DMS114 treated with DMSO at 0.1 percent for 48 hours (cell line): ENCODE measurements at regions not wholly inside any gene's neighbourhood (a gene's known extent, or its start where the extent isn't known, plus 50 kb on each side); places are given as distances from the start of the nearest gene placed in this dataset.

Experiments
- DNase-seq: peaks from one replicate; lab custom pipeline; 2025; ENCODE audit not compliant: unreplicated experiment; lab: John Stamatoyannopoulos, UW

DNA sequence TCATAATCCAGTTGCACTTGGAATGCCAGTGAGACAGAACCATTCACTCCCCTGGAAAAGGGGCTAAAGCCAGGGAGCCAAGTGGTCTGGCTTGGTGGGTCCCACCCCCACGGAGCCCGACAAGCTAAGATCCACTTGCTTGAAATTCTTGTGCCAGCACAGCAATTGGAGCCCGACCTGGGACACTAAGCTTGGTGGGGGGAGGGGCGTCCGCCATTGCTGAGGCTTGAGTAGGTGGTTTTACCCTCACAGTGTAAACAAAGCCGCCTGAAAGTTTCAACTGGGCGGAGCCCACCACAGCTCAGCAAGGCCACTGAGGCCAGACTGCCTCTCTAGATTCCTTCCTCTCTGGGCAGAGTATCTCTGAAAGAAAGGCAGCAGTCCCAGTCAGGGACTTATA, 200.7 kb upstream of the NPSR1 start:
- no peak for DNase-seq

DNA sequence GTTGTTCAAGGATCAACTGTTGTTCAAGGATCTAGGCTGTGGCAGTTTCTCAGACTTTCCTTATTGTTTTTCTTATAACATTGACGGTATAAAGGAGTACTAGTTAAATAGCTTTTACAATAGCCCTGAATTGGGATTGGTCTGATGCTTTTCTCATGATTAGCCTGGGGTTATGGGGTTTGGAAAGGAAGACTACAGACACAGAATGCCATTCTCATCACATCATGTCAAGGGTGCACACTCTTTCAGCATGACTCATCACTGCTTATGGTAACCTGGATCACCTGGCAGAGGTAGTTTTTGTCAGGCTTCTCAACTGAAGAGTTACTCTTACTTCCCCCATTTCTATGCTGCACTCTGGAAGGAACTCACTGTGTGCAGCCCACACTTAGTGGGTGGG, 194.2 kb upstream of the NPSR1 start:
- DNase-seq = no peak

DNA sequence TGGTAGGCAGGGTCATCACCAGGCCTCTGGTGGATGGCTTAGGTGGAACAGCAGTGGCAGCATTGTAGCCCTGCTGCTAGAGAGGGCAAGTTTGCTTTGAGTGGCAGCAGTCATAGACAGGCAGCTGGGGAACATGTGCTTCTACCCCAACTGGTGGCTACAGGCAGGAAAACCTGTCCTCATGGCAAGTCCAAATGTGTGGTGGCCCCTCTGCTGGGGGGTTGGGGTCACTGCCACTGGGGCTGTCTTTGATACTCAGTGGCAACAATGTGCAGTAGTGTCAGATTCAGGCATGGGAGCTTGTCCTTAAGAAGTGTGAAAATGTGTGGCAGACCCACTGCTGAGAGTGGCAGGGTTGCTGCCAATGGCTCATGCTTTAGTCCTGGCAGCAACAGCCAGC, 186.2 kb upstream of the NPSR1 start:
- no peak for DNase-seq

DNA sequence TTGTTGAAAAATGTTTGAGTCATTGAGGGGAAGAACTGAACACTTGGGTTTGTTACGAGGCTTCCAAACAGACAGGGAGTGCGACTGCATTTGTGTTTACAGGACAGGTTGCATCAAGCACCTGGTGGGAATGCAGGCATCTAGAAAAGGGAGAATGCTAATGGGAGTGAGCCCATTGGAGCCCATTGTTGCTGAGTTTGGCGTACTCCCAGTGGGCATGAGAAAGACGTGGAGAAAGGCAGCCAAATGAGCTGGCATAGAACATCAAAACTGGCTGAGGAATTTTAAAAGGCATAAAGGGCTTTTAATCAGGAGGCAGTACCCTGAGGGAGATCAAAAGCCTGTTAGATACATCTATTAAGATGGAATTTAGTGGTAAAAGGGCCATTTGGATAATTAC, 171.6 kb upstream of the NPSR1 start:
- DNase-seq = no peak

DNA sequence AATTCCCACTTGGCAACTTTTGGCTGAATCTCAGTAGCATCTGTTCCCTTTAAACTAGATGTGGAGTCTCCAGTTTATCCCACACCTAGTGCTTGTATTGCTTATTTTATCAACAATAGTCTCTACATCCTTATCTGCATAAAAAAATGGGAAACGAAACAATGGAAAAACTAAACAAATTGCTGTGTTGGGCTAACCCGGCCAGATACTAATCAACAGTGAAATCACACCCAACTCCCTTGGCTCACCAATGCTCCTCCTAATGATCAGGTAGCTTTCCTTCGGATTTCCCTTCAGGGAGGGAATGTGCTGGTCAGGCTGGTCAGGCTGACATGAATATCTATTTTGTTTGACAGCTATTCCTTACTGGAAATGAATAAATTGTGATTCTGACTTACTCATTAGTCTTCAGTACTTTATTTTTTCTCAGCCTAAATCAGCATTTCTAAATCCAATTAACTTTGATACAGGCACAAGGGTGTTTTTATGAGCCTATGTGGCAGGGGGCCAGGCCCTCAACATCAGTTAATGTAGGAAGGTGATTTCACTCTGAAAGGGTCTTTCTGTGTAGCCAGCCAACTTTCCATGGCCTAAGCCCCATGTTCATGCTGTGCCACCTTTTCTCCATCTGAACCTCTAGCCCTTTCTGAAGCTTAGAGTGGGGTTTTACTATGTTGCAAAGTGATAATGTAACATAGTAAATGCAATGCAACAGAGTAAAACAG, 170.5 kb upstream of the NPSR1 start:
- DNase-seq = no peak

DNA sequence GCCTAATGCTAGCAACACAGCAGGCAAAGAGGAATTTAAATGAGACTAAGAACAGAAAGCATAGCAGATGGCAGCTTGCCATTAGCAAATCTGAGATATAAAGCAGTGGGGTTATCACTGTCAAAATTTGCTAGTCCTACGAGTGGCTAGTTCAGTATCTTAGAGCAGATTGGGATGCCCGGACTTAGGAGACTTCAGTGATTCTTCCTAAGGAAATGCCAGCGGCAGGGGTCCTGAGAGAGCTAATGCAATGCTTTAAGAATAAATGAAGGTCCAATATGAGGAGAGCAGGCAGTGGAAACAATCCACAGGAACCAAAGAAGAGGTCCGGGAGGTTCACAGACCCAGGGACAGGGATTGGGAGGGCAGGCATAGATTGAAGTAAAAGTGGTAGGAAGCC, 169.3 kb upstream of the NPSR1 start:
- no peak for DNase-seq

DNA sequence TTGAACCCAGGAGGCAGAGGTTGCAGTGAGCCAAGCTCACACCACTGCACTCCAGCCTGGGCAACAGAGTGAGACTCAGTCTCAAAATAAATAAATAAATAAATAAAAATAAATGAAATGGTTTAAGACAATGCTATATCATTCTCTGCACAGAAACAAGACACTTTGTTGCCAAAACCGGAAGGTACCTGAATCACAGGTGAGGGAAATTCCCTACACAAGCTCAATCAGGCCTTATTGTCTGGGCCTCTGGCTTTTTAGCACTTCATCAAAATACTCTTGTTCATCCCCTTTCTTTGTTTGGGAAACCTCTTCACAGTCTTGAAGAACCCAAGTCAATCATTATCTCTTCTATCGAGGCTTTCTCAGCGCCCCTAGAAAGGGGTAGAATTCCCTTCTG, 166.1 kb upstream of the NPSR1 start:
- no peak for DNase-seq

DNA sequence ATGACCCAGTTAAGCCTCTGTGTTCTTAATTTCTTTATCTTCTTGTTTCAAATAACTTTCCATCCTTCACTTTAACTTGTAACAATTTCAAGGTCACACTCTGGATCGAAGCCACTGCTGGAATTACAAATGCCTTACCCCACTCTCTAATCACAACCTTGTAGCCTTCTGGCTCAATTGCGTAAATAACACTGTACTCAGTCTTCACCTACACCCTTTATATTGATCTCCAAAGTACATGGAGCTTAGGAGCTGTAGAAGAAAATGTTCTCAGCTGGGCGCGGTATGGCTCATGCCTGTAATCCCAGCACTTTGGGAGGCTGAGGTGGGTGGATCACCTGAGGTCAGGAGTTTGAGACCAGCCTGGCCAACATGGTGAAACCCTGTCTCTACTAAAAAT, 164.3 kb upstream of the NPSR1 start:
- no peak for DNase-seq

DNA sequence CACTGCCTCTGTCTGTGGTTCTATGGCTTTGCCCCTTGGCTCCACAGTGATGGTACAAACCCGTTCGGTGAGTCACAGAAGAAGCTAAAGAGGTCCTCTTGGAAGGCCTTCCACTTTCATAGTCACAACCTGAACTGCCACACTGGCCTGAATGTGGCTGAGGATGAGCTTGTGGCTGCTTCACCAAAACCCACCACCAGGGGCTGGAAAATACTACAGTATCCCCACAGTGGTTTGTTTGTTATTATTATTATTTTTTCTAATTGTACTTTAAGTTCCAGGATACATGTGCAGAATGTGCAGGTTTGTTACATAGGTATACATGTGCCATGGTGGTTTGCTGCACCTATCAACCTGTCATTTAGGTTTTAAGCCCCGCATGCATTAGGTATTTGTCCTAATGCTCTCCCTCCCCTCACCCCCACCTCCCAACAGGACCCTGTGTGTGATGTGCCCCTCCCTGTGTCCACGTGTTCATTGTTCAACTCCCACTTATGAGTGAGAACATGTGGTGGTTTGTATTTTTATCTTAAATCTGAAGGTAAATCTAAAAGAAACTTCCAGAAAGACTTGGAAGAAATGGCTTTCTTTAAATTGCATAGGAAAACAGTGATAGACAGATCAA, 160.8 kb upstream of the NPSR1 start:
- DNase-seq = no peak

DNA sequence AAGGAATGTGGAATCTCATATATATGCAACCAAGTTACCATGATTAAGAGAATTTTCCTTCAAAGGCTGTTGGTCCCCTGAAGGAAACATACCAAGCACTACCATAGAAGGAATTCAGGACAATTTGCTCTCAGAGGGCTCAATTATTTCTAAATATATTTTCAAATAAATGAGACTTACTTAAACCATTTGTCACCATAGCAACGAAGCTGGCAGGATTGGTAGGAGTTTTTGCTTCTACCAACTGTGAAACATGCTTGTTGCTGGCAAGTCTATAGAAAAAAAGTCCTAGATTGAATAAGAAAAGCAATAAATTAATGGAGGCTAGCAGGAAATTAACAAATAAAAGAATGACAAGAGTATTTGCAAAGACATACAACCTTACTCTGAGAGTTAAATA, 156.9 kb upstream of the NPSR1 start:
- DNase-seq = no peak

DNA sequence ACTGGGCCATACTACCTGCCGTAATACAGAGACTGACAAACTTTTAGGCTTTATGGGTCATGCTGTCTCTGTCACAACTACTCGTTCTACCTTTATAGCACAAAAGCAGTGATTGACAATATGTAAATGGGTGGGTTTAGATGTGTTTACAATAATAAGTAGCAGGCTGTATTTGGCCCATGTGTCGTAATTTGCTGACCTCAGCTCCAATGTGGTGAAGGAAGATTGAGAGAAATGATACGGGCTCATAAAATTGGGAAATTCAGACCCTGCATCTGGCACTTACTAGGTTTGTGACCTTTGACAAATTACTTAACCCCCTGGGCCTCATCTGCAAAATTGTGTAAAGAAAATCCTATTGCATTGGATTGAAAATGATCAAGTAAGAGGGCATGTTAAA, 150.8 kb upstream of the NPSR1 start:
- no peak for DNase-seq

DNA sequence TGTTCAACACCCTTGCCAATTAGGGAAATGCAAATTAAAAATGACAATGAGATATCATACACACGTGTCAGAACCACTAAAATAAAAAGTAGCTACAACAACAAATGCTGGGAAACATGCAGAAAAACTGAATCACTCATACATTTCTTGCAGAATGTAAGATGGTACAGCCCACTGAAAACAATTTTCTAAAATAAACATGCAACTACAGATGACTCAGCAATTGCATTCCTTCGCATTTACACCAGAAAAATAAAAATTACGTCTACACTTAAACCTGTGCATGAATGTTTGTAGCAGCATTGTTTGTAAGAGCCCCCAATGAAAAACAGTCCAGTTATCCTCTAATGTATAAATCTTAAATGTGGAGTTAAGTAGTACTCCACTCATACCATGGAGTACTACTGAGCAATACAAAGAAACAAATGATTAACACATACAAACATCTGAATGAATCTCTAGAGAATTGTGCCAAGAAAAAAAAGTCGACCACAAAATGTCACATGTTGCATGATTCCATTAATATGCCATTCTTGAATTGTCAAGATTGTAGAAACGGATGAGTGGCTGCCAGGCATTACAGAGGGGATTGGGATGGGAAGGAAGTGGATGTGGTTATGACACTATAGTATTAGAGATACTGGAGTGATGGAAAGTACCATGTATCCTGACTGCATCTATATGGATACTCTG, 134.6 kb upstream of the NPSR1 start:
- DNase-seq = no peak

DNA sequence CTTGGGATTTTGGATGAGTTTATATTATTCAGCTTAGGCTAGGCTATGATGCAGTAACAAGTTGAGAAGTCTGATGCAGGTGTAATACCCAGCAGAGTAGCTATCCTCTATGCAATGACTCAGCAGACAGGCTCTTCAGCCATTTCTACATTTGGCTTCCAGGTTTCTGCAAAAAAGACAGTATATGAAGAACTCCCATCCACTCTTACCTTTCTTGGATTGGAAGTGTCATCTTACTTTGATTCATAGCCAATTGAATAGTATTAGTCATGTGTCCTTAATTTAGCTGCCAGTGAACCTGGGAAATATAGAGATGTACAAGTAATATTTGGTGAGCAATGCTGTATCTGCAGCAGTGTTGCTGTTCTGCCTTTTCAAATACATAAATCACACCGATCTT, 127.8 kb upstream of the NPSR1 start:
- DNase-seq = no peak

DNA sequence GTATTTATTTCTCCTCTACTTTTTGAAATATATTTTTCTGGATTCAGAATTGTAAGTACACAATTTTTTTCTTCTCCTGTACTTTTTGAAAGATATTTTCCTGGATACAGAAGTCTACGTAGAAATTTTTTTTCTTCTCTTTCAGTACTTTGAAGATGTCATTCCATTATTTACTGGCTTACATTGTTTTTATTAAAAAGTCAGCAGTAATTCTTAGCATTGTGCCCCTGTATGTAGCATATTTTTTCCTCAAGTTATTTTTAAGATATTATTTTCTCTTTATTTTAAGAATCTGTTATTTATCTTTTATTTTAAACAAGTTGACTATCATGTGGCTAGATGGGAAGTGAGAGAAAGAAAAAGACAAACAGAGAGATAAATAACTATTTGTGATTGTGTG, 119.0 kb upstream of the NPSR1 start:
- no peak for DNase-seq

DNA sequence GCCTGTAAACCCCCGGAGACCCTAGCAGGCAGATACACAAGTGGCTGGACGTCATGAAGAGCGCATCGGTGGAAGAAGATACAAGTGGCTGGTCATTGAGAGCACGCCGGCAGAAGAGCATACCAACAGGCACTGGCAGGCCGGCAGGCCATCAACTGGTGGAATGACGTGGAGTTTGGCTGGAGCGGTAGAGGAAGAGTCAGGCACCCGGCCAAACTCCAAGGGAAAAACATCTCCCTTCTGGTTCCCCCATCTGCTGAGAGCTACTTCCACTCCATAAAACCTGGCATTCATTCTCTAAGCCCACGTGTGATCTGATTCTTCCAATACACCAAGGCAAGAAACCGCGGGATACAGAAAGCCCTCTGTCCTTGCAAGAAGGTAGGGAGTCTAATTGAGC, 113.4 kb upstream of the NPSR1 start:
- DNase-seq = no peak

DNA sequence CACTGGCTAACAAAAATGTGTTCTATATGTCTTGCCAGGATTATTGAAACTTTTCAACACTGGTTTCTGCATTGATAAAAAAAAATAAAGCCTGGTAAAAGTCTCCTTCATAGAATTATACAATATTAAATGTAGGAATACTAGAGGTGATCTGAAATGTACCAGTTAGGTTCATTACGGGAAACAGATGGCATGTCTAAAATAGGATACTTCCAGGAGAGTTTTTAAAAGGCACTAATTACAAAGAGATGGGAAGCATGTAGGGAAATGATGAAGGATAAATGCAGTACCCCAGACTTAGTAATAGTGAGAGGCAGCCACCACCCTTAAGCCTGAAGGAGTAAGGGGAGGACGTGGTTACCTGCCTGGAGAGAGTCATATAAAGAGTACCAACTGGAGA, 107.0 kb upstream of the NPSR1 start:
- DNase-seq = no peak

DNA sequence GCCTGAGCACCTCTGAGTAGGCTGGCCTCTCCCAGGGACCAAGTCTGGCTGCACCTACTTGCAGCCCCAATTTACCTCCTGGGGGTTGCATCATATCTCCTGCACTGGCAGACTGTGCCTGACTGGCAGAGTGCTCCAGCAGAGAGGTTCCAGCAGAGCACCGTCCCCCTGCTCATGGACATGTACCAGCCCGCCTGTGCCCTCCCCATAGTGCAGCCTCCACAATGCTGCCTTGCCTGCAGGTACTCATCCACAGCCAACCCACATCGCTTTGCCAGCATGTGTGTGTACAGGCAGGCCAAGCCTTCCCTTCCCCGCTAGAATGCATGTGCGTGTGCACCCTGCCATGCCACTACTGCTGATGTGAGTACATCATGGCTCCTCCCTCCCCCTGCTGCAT, 105.5 kb upstream of the NPSR1 start:
- DNase-seq = no peak

DNA sequence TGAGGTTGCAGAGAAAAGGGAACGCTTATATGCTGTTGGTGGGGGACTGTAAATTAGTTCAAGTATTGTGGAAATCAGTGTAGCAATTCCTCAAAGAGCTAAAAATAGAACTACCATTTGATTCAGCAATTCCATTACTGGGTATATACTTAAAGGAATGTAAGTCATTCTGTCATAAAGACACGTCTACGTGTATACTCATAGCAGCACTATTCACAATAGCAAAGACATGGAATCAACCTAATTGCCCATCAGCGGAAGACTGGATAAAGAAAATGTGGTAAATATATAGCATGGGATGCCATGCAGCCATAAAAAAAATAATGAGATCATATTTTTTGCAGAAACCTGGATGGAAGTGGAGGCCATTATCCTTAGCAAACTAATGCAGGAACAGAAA, 100.0 kb upstream of the NPSR1 start:
- no peak for DNase-seq

DNA sequence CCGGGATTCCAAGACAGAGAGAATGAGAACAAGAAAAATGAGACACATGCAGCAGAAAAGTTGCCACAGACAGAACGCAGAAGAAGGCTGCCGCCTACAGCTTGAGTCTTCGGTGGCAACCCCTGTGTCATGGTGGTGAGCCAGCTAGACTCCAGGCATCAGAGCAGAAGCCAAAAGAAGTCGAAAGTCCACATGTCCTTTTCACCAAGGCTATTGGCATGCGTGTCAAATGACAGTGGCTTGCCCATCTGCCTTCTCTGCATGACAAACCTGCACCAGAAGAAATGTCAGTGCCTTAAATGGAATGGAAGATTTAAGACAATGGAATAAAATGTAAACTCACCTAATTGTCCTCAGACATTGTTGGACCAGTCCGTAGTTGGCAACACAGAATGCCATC, 93.9 kb upstream of the NPSR1 start:
- no peak for DNase-seq

DNA sequence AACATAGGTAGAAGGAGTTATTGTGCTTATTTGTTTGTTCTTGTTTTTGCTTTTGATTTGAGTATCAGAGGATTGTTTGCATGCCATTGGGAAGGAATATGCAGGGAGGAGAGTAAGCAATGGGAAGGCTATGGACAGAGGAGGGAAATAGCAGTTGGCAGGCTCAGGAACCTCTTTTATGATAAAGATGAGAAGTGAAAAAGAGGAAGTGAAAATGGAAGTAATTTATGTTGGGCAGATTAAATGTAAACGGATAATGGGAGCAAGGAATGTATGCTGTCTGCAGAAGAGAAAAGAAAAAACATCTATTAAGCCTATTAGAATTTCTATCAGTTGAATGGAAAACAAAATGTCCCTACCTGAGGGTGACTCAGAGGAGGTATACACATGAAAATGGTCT, 90.1 kb upstream of the NPSR1 start:
- DNase-seq = no peak

DNA sequence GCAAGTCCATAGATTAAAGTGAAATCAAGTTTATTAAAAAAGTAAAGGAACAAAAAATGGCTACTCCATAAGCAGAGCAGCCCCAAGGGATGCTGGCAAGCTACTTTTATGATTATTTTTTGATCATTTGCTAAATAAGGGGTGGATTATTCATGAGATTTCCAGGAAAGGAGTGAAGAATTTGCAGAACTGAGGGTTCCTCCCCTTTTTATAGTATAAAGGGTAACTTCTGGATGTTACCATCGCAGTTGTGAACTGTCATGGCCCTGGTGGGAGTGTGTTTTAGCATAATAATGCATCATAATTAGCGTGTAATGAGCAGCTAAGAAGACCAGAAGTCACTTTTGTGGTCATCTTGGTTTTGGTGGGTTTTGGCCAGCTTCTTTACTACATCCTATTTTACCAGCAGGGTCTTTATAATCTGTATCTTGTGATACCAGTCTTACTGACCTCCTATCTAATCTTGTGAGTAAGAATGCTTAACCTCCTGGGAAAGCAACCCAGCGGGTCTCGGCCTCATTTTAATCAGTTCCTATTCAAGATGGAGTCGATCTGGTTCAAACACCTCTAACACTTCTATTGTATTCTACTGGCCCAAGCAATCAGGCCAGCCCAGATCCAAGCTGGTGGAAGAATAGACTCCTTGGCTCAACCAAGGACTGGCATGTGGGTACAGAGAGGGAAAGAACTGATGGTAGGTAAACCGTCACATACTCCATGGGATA, 87.9 kb upstream of the NPSR1 start:
- DNase-seq = no peak

DNA sequence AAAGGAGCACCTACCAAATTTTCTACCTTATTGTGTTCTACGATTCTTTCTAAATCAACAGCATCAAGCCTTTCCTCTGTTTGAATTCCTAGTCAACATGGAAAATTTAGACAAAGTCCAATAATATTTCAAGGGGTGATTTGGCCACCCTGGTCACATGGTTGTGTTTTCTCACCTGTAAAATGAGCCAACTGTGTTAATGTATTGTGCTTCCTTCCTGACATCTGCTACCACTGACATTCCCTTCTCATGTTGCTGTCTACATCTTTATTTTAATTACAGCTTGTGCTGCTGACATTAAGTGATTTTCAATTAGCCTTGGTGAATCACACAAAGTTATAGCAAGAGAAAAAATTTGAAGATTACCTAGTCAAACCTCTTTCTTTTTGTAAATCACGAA, 83.0 kb upstream of the NPSR1 start:
- DNase-seq = no peak
